ES-I3 (cell line): ENCODE measurements at regions not wholly inside any gene's neighbourhood (a gene's known extent, or its start where the extent isn't known, plus 50 kb on each side); places are given as distances from the start of the nearest gene placed in this dataset.

ENCODE experiments used
- H3K36me3 ChIP-seq: 2 replicates; pipeline ENCODE4 v1.6.1; 2013; ENCODE audit warnings: mild to moderate bottlenecking, low read length, control low read depth, moderate library complexity; ENCODE audit not compliant: insufficient read depth
- H3K4me1 ChIP-seq: 2 replicates; pipeline ENCODE4 v1.6.1; 2013; ENCODE audit warnings: mild to moderate bottlenecking, control low read depth, low read length; ENCODE audit not compliant: insufficient read depth
- H3K9ac ChIP-seq: 2 replicates; pipeline ENCODE4 v1.6.1; 2013; ENCODE audit warnings: low read depth, mild to moderate bottlenecking, low read length, moderate library complexity
- H3K9me3 ChIP-seq: 2 replicates; pipeline ENCODE4 v1.6.1; 2013; ENCODE audit warnings: mild to moderate bottlenecking, low read length, moderate library complexity; ENCODE audit not compliant: control insufficient read depth, insufficient read depth

GRCh38 chr4:59837751-59838150, 1362.4 kb upstream of the ADGRL3 start:
- no peaks in the 10 kb centered on the region for H3K36me3 ChIP-seq
- no peak overlapping the region for H3K9ac ChIP-seq
- no peaks in the 10 kb centered on the region for H3K9me3 ChIP-seq
- H3K4me1 ChIP-seq = no peaks in the 10 kb centered on the region

- Histone ChIP-seq H3K36me3 (no peaks in the 10 kb centered on the region), H3K4me1 (no peaks in the 10 kb centered on the region), H3K9me3 (no peaks in the 10 kb centered on the region), H3K9ac (no peak overlapping the region)
Observed at GRCh38 chr4:59838236-59838635, 1361.9 kb upstream of the ADGRL3 start.

DNA sequence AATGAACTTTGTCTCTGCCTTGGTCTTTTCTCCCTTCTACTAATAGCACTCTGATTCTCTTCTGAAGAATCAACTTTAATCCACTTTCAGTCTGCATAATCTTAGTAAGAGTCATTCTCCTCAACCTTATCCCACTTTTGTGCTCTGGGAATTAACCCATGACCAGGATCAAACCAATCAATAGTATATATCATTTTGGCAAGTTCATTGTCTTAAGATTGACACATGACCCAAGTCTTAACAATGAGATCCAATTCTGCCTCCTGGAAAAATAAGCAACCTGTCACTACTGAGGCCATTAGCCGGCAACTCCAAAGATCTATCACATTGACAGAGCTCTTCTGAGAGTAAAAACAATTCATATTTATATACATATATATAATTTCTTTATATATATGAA, 1358.4 kb upstream of the ADGRL3 start:
- H3K4me1 ChIP-seq = no peaks in the 10 kb centered on the region
- H3K36me3 ChIP-seq = no peaks in the 10 kb centered on the region
- H3K9me3 ChIP-seq = no peaks in the 10 kb centered on the region
- no peak overlapping the region for H3K9ac ChIP-seq

GRCh38 chr4:59848457-59848856, 1351.7 kb upstream of the ADGRL3 start:
- Histone ChIP-seq H3K9me3 (no peaks in the 10 kb centered on the region), H3K9ac (no peak overlapping the region), H3K36me3 (no peaks in the 10 kb centered on the region), H3K4me1 (no peaks in the 10 kb centered on the region)

- H3K36me3 ChIP-seq = no peaks in the 10 kb centered on the region
- no peaks in the 10 kb centered on the region for H3K4me1 ChIP-seq
- H3K9me3 ChIP-seq = no peaks in the 10 kb centered on the region
- no peak overlapping the region for H3K9ac ChIP-seq
Observed at GRCh38 chr4:59855630-59856352, 1344.3 kb upstream of the ADGRL3 start.

DNA sequence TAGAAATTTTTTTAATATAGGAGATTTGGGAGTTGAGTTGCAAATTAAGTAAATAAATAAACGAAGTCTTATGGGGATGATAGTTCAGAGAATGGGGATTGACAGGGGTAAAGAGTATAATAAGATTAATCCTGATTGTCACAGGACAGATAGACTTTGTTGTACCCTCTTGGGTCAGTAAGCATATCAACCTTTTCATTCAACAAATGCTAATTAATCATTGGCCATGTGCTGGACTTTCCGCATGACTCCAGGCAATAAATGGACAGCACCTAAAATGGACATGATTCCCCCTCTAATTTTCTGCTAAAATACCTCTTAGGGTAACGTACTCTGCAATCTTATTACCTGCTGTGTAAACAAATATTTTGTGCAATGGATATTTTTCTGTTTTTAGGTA, 1331.1 kb upstream of the ADGRL3 start:
- Histone ChIP-seq H3K9me3 (no peaks in the 10 kb centered on the region), H3K36me3 (no peaks in the 10 kb centered on the region), H3K9ac (no peak overlapping the region), H3K4me1 (no peaks in the 10 kb centered on the region)

- H3K9me3 ChIP-seq = no peaks in the 10 kb centered on the region
- H3K4me1 ChIP-seq = no peaks in the 10 kb centered on the region
- no peaks in the 10 kb centered on the region for H3K36me3 ChIP-seq
- no peak overlapping the region for H3K9ac ChIP-seq
Observed at GRCh38 chr4:59869559-59869958, 1330.6 kb upstream of the ADGRL3 start.

DNA sequence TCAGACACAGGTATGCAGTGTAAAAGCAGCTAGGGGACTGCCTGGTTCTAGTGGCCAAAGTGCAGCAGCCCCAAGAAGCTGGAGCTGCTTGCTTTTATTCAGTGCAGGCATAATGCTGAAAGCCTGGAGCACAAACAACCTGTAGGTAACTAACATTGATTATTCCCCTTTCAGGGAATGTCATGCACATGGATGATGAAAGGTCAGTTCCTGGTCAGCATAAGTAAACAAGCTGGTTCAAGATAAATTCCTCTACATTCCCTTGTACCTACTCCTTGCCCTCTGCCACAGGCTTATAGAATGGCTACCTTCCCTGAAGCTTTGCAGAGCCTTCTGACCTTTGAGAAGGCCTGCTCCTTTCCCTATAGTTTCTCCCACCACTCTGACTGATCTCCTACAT, 1318.5 kb upstream of the ADGRL3 start:
- Histone ChIP-seq H3K9me3 (no peaks in the 10 kb centered on the region), H3K4me1 (no peaks in the 10 kb centered on the region), H3K36me3 (no peaks in the 10 kb centered on the region), H3K9ac (no peak overlapping the region)

DNA sequence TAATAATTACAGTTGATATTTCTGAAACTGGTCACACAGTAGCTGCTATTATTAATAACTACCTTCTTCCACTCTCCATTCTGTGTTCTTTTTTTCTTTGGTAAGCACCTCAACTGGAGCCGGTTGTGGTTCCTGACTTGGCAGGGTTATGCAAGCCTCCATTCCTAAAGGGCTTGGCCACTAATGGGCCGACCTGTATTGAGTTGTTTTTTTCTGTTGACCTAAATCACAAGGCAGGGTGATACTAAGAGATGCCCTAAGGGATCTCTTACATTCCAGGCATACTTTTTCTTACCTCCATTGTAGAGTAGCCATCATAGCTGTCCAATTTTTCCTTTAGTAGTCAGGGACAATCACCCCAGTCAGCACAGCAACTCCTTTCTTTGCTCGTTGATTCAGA, 1295.8 kb upstream of the ADGRL3 start:
- H3K9ac ChIP-seq = no peak overlapping the region
- H3K36me3 ChIP-seq = no peaks in the 10 kb centered on the region
- H3K4me1 ChIP-seq = peaks cover 6% of the 10 kb centered on the region
- H3K9me3 ChIP-seq = no peaks in the 10 kb centered on the region

DNA sequence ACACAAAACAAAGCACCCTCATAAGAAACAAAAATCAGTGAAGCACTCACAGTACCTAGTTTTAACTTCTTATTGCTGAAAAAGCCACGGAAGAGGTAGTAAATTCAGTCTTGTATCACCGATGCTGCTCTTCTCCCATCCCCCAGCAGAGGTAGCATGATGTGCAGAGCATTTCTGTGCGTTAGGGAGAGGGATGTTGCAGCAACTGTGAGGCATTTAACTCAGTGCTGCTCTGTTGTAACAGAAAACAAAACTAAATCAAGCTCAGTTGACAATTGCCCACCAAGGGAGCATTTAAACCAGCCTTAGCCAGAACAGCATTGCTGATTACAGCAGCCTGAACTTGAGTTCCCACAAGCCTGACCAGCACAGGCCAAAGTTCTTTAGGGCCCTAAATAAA, 1279.7 kb upstream of the ADGRL3 start:
- Histone ChIP-seq H3K9me3 (no peaks in the 10 kb centered on the region), H3K9ac (no peak overlapping the region), H3K4me1 (no peaks in the 10 kb centered on the region)

GRCh38 chr4:59925290-59925689, 1274.8 kb upstream of the ADGRL3 start:
- no peaks in the 10 kb centered on the region for H3K9me3 ChIP-seq
- H3K9ac ChIP-seq = no peak overlapping the region
- H3K4me1 ChIP-seq = no peaks in the 10 kb centered on the region

More for the DNA sequence above, 1279.7 kb upstream of the ADGRL3 start:
- H3K36me3 ChIP-seq = no peaks in the 10 kb centered on the region

GRCh38 chr4:59936566-59936965, 1263.6 kb upstream of the ADGRL3 start:
- Histone ChIP-seq H3K4me1 (no peaks in the 10 kb centered on the region), H3K36me3 (no peaks in the 10 kb centered on the region), H3K9ac (no peak overlapping the region), H3K9me3 (no peaks in the 10 kb centered on the region)

More at GRCh38 chr4:59925290-59925689, 1274.8 kb upstream of the ADGRL3 start:
- H3K36me3 ChIP-seq = no peaks in the 10 kb centered on the region

GRCh38 chr4:59938166-59938565, 1262.0 kb upstream of the ADGRL3 start:
- H3K9me3 ChIP-seq = no peaks in the 10 kb centered on the region

GRCh38 chr4:59945277-59945676, 1254.8 kb upstream of the ADGRL3 start:
- no peak overlapping the region for H3K9ac ChIP-seq
- no peaks in the 10 kb centered on the region for H3K36me3 ChIP-seq
- no peaks in the 10 kb centered on the region for H3K4me1 ChIP-seq
- no peaks in the 10 kb centered on the region for H3K9me3 ChIP-seq

More at GRCh38 chr4:59938166-59938565, 1262.0 kb upstream of the ADGRL3 start:
- no peaks in the 10 kb centered on the region for H3K36me3 ChIP-seq
- no peak overlapping the region for H3K9ac ChIP-seq
- no peaks in the 10 kb centered on the region for H3K4me1 ChIP-seq

GRCh38 chr4:59945716-59946115, 1254.4 kb upstream of the ADGRL3 start:
- H3K9me3 ChIP-seq = no peaks in the 10 kb centered on the region
- H3K4me1 ChIP-seq = no peaks in the 10 kb centered on the region
- H3K36me3 ChIP-seq = no peaks in the 10 kb centered on the region

More at GRCh38 chr4:59945716-59946115, 1254.4 kb upstream of the ADGRL3 start:
- no peak overlapping the region for H3K9ac ChIP-seq
